Omental fat pad (tissue), 3 donors: ENCODE measurements at regions not wholly inside any gene's neighbourhood (a gene's known extent, or its start where the extent isn't known, plus 50 kb on each side); places are given as distances from the start of the nearest gene placed in this dataset.

ENCODE experiments used
- ATAC-seq: fragments of 150-250 bp; one replicate; pipeline ENCODE4 v1.9.1; 2016; ENCODE audit warnings: mild to moderate bottlenecking, moderate library complexity; ENCODE audit not compliant: low FRiP score
- DNase-seq: peaks from one replicate; pipeline ENCODE4 v3.0.0-alpha.2; 2019; ENCODE audit warnings: low spot score
- CTCF ChIP-seq, 3 donors: fragments of 450-650 bp; IDR thresholded peaks; one replicate each; pipeline ENCODE4 v1.5.1; 2016 to 2017; ENCODE audit warnings: antibody characterized with exemption in 3 of 3, mild to moderate bottlenecking in 3 of 3, moderate library complexity in 2 of 3

GRCh38 chr17:70763018-70763417 lies 593.7 kb downstream of the KCNJ2 start:
- DNase-seq = no peak
- TF ChIP-seq CTCF (IDR thresholded peaks at IDR 0.05) = no peak
- ATAC-seq = no peak

GRCh38 chr17:70767102-70767701 lies 597.9 kb downstream of the KCNJ2 start:
- DNase-seq (no peak), ATAC-seq (no peak)
- TF ChIP-seq CTCF (IDR thresholded peaks at IDR 0.05) = no peak

GRCh38 chr17:70769956-70770355 lies 600.6 kb downstream of the KCNJ2 start:
- no peak for DNase-seq
- ATAC-seq = no peak
- no peak for TF ChIP-seq CTCF (IDR thresholded peaks at IDR 0.05)

- DNase-seq = no peak
- no peak for TF ChIP-seq CTCF (IDR thresholded peaks at IDR 0.05)
- ATAC-seq = no peak
Measured at GRCh38 chr17:70771804-70772386, 602.6 kb downstream of the KCNJ2 start.

- no peak for DNase-seq
- no peak for ATAC-seq
- no peak for TF ChIP-seq CTCF (IDR thresholded peaks at IDR 0.05)
Measured at GRCh38 chr17:70772761-70773160, 603.4 kb downstream of the KCNJ2 start.

- no peak for ATAC-seq
- no peak for DNase-seq
- TF ChIP-seq CTCF (IDR thresholded peaks at IDR 0.05) = no peak
Measured at GRCh38 chr17:70773258-70773657, 603.9 kb downstream of the KCNJ2 start.
